ENCODE measurements at regions not wholly inside any gene's neighbourhood (a gene's known extent, or its start where the extent isn't known, plus 50 kb on each side); places are given as distances from the start of the nearest gene placed in this dataset.

- DNase-seq (ENCODE audit: low read depth in 2 of 2): no peak
Observed at GRCh38 chr13:90395846-90396245, 951.6 kb upstream of the MIR17HG start.

GRCh38 chr13:90396266-90396665, 951.2 kb upstream of the MIR17HG start:
- no peak for DNase-seq (ENCODE audit: low read depth in 2 of 2)

GRCh38 chr13:90397503-90397902, 950.0 kb upstream of the MIR17HG start:
- no peak for DNase-seq (ENCODE audit: low read depth in 2 of 2)

- DNase-seq (ENCODE audit: low read depth in 2 of 2): no peak
Observed at GRCh38 chr13:90400372-90400771, 947.1 kb upstream of the MIR17HG start.

GRCh38 chr13:90401150-90401549, 946.3 kb upstream of the MIR17HG start:
- no peak for DNase-seq (ENCODE audit: low read depth in 2 of 2)

- no peak for DNase-seq (ENCODE audit: low read depth in 2 of 2)
Observed at GRCh38 chr13:90402102-90402501, 945.4 kb upstream of the MIR17HG start.

- no peak for DNase-seq (ENCODE audit: low read depth in 2 of 2)
Observed at GRCh38 chr13:90402613-90403012, 944.9 kb upstream of the MIR17HG start.

GRCh38 chr13:90403330-90404082, 944.0 kb upstream of the MIR17HG start:
- DNase-seq (ENCODE audit: low read depth in 2 of 2): no peak

- DNase-seq (ENCODE audit: low read depth in 2 of 2): no peak
Observed at GRCh38 chr13:90405301-90405700, 942.2 kb upstream of the MIR17HG start.

- DNase-seq (ENCODE audit: low read depth in 2 of 2): no peak
Observed at GRCh38 chr13:90412980-90413379, 934.5 kb upstream of the MIR17HG start.

- no peak for DNase-seq (ENCODE audit: low read depth in 2 of 2)
Observed at GRCh38 chr13:90413548-90413947, 933.9 kb upstream of the MIR17HG start.

GRCh38 chr13:90414691-90415596, 932.5 kb upstream of the MIR17HG start:
- no peak for DNase-seq (ENCODE audit: low read depth in 2 of 2)

- DNase-seq (ENCODE audit: low read depth in 2 of 2): no peak
Observed at GRCh38 chr13:90415902-90416301, 931.6 kb upstream of the MIR17HG start.

- no peak for DNase-seq (ENCODE audit: low read depth in 2 of 2)
Observed at GRCh38 chr13:90416519-90416918, 931.0 kb upstream of the MIR17HG start.

GRCh38 chr13:90416938-90417337, 930.5 kb upstream of the MIR17HG start:
- no peak for DNase-seq (ENCODE audit: low read depth in 2 of 2)

- DNase-seq (ENCODE audit: low read depth in 2 of 2): no peak
Observed at GRCh38 chr13:90420683-90421082, 926.8 kb upstream of the MIR17HG start.

GRCh38 chr13:90427322-90428272, 919.9 kb upstream of the MIR17HG start:
- no peak for DNase-seq (ENCODE audit: low read depth in 2 of 2)

- DNase-seq (ENCODE audit: low read depth in 2 of 2): no peak
Observed at GRCh38 chr13:90428522-90429210, 918.8 kb upstream of the MIR17HG start.

- no peak for DNase-seq (ENCODE audit: low read depth in 2 of 2)
Observed at GRCh38 chr13:90430127-90430526, 917.4 kb upstream of the MIR17HG start.

- DNase-seq (ENCODE audit: low read depth in 2 of 2): no peak
Observed at GRCh38 chr13:90436697-90437096, 910.8 kb upstream of the MIR17HG start.

- no peak for DNase-seq (ENCODE audit: low read depth in 2 of 2)
Observed at GRCh38 chr13:90438576-90438975, 908.9 kb upstream of the MIR17HG start.
